Glutamatergic neuron (in vitro differentiated cells): ENCODE measurements at regions not wholly inside any gene's neighbourhood (a gene's known extent, or its start where the extent isn't known, plus 50 kb on each side); places are given as distances from the start of the nearest gene placed in this dataset.
"Not testable (repeated sequence)": the region's sequence is repeated elsewhere in the genome, so short reads cannot be mapped to it uniquely, and the experiment has no call there.

Experiments used
- DNase-seq: peaks from one replicate; pipeline ENCODE4 v3.0.0; 2022
- H3K27ac Mint-ChIP-seq: one replicate; pipeline ENCODE4 v1.8.0; 2020; ENCODE audit warnings: mild to moderate bottlenecking, mixed read lengths, inconsistent platforms; ENCODE audit not compliant: unreplicated experiment
- H3K27me3 Mint-ChIP-seq: one replicate; pipeline ENCODE4 v1.8.0; 2020; ENCODE audit warnings: mild to moderate bottlenecking, moderate library complexity, mixed read lengths, inconsistent platforms; ENCODE audit not compliant: unreplicated experiment
- H3K36me3 Mint-ChIP-seq: one replicate; pipeline ENCODE4 v1.8.0; 2020; ENCODE audit warnings: mild to moderate bottlenecking, mixed read lengths, inconsistent platforms; ENCODE audit not compliant: unreplicated experiment
- H3K4me1 Mint-ChIP-seq: one replicate; pipeline ENCODE4 v1.8.0; 2020; ENCODE audit warnings: mild to moderate bottlenecking, low read depth, mixed read lengths, inconsistent platforms; ENCODE audit not compliant: unreplicated experiment
- H3K4me3 Mint-ChIP-seq: one replicate; pipeline ENCODE4 v1.8.0; 2020; ENCODE audit warnings: mild to moderate bottlenecking, mixed read lengths, inconsistent platforms; ENCODE audit not compliant: unreplicated experiment
- H3K9me3 Mint-ChIP-seq: one replicate; pipeline ENCODE4 v1.8.0; 2020; ENCODE audit warnings: mild to moderate bottlenecking, moderate library complexity, mixed read lengths, inconsistent platforms; ENCODE audit not compliant: unreplicated experiment

DNA sequence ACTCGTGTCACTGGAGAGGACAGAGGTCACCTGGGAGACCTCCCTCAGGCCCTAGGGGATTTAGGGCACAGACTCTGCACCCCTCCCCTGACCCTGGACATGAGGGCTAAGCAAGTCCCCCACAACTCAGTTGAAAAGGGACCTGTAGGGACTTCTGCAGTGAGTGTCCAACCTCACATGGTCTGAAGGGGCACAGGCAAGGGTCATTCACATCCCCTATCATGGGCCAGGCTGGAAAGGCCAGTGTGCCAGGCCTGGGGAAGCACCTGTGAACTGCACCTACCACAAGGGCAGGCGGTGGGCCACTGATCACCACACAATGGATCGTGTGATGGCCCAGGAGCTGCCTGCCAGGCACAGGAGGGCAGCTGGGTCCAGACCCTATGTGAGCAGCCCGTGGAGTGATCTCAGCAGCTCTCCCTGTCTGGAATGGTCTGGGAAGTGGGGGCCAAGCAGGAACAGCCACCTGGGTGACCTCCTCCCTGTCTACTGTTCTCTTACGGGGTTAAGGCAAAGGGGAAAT lies 1502.6 kb upstream of the TPTE start:
- not testable (repeated sequence) for DNase-seq, H3K27me3 Mint-ChIP-seq, H3K27ac Mint-ChIP-seq, H3K4me3 Mint-ChIP-seq, H3K4me1 Mint-ChIP-seq
- Mint-ChIP-seq H3K36me3 (peaks cover 13% of the 10 kb centered on the region), H3K9me3 (peaks cover 23% of the 10 kb centered on the region)

DNA sequence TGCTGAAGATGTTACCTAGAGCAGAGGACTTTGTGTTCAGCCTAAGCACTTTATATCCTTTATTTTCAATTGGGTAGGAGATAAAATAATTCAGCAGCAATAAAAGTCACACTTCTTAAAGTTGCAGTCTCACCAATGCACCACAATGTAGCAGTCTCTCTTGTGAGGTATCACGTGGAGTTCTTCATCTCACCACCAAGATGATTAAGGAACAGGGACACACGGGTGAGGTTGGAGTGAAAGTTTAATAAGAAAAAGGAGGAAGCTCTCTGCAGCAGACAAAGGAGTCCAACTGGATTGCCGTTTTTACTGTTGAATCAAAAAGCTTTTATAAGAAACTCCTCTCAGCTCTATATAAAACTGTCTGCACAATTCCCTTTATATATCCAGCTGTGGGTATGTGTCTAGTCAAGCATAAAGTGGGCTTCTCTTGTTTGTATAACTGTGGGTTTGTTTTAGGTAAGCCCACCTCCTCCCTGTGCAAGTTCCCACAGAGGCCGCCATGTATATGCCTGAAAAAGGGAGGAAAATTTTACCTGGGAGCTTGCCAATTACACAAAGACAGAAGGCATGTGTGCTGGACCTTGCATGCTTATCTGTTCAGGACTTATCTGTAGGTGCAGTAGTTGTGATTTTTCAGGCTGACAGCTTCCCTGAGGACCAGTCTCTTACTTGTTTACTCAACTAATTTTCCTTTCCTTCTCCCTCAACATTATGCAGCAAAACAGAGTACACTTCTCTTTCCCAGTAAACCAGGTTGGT lies 1497.2 kb upstream of the TPTE start:
- H3K4me3 Mint-ChIP-seq, H3K4me1 Mint-ChIP-seq, H3K27ac Mint-ChIP-seq, H3K27me3 Mint-ChIP-seq, DNase-seq, H3K36me3 Mint-ChIP-seq: not testable (repeated sequence)
- H3K9me3 Mint-ChIP-seq = peaks cover 25% of the 10 kb centered on the region

DNA sequence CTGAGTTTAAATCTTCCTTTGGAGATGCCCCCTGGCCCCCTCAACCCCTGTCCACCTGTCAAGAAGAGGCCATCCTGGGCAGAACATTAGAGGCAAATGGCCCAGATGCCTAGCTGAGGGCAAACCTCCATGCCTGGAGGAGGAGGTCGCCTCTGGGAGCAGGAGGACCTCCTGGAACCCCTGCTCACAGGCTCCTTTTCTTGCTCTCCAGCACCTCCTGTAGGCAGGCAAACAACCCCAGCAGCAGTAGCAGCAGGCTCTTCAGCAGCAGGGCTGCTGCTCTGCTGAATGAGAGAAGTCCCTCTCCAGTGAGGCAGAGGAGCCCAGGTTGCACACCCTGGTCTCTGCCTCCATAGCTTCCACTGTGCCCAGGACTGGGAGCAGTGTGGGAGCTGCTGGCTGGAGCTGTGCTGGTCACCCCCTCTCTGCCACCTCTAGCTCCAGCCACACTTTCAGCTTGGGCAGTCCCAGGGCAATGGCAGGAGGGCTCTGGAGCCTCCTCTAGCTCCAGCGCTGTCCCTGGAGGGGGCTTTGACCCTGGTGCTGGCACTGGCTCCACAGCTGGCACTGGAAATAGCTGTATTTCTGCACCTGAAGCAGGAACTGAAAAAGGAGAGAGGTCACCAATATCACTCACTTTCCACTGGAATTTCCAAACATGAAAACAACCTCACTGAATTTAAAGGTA lies 1494.5 kb upstream of the TPTE start:
- not testable (repeated sequence) for H3K4me1 Mint-ChIP-seq, H3K4me3 Mint-ChIP-seq, DNase-seq, H3K27ac Mint-ChIP-seq, H3K36me3 Mint-ChIP-seq
- peaks cover 12% of the 10 kb centered on the region for H3K27me3 Mint-ChIP-seq
- H3K9me3 Mint-ChIP-seq = peaks cover 26% of the 10 kb centered on the region

DNA sequence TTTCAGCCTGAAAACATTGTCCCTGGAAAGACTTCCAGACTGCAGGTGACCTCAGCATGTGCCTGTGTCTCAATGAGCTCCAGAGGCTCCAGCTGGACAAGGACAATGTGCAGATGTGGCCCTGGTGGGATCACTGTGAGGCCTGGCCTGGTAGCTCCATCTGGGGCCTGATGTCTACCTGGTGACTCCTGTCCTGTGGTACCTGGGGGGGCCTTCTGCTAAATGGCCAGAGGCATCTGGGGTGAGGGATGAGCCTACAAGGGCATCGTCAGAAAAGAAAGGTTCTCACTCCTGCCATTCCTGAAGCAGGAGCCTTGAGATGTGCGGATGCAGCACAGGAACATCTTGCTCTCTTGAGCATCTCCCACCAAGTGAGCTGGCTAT lies 1494.0 kb upstream of the TPTE start:
- H3K4me1 Mint-ChIP-seq, H3K27ac Mint-ChIP-seq: not testable (repeated sequence)
- H3K9me3 Mint-ChIP-seq = peaks cover 26% of the 10 kb centered on the region

GRCh38 chr21:9028624-9029431 lies 1492.6 kb upstream of the TPTE start:
- Mint-ChIP-seq H3K9me3 (peaks cover 31% of the 10 kb centered on the region), H3K27me3 (peaks cover 12% of the 10 kb centered on the region)
- not testable (repeated sequence) for H3K36me3 Mint-ChIP-seq, H3K27ac Mint-ChIP-seq, H3K4me3 Mint-ChIP-seq, H3K4me1 Mint-ChIP-seq, DNase-seq

More for the DNA sequence above, 1494.0 kb upstream of the TPTE start:
- H3K4me3 Mint-ChIP-seq, DNase-seq, H3K36me3 Mint-ChIP-seq: not testable (repeated sequence)
- peaks cover 12% of the 10 kb centered on the region for H3K27me3 Mint-ChIP-seq

DNA sequence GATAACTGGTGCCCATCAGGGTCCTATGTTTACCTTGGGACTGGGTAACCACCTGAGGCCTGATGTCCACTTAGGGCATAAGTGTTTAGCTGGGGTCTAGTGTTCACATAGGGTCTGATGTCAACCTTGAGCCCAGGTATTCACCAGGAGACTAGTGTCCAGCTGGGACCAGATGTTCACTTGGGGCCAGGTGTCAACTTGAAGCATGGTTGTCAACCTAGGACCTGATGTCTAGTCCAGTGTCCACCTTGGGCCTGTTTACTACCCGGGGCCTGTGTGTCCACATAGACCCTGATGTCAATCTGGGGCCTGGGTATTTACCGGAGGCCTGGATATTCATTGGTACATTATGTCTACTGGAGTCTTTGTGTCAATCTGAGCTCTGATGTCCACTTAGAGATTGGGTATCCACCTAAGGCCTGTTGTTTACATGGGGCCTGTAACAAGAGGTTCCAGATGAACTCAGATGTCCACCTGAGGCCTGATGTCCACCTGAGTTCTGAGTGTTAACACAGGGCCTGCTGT lies 1491.2 kb upstream of the TPTE start:
- H3K27ac Mint-ChIP-seq, DNase-seq, H3K4me3 Mint-ChIP-seq, H3K36me3 Mint-ChIP-seq, H3K4me1 Mint-ChIP-seq: not testable (repeated sequence)
- peaks cover 11% of the 10 kb centered on the region for H3K27me3 Mint-ChIP-seq
- H3K9me3 Mint-ChIP-seq = peaks cover 29% of the 10 kb centered on the region

GRCh38 chr21:9031482-9032374 lies 1489.7 kb upstream of the TPTE start:
- not testable (repeated sequence) for H3K27ac Mint-ChIP-seq, DNase-seq, H3K4me1 Mint-ChIP-seq, H3K4me3 Mint-ChIP-seq, H3K36me3 Mint-ChIP-seq
- Mint-ChIP-seq H3K9me3 (peaks cover 25% of the 10 kb centered on the region), H3K27me3 (peaks cover 11% of the 10 kb centered on the region)

- not testable (repeated sequence) for H3K27me3 Mint-ChIP-seq, H3K4me3 Mint-ChIP-seq, DNase-seq, H3K27ac Mint-ChIP-seq, H3K4me1 Mint-ChIP-seq, H3K36me3 Mint-ChIP-seq
- H3K9me3 Mint-ChIP-seq = peaks cover 29% of the 10 kb centered on the region
Measured at GRCh38 chr21:9032547-9032946, 1488.8 kb upstream of the TPTE start.

GRCh38 chr21:9033295-9033694 lies 1488.1 kb upstream of the TPTE start:
- not testable (repeated sequence) for H3K36me3 Mint-ChIP-seq, H3K4me1 Mint-ChIP-seq, H3K27me3 Mint-ChIP-seq, H3K4me3 Mint-ChIP-seq, H3K27ac Mint-ChIP-seq, DNase-seq
- peaks cover 22% of the 10 kb centered on the region for H3K9me3 Mint-ChIP-seq

GRCh38 chr21:9034491-9035200 lies 1486.7 kb upstream of the TPTE start:
- H3K27ac Mint-ChIP-seq, H3K27me3 Mint-ChIP-seq, H3K4me1 Mint-ChIP-seq, H3K36me3 Mint-ChIP-seq, DNase-seq, H3K4me3 Mint-ChIP-seq: not testable (repeated sequence)
- H3K9me3 Mint-ChIP-seq = peaks cover 16% of the 10 kb centered on the region
